GM23338 (cell line): ENCODE measurements at regions not wholly inside any gene's neighbourhood (a gene's known extent, or its start where the extent isn't known, plus 50 kb on each side); places are given as distances from the start of the nearest gene placed in this dataset.

Source experiments
- ATAC-seq: fragments of 200-7000 bp; cut with Tn5 transposase; 3 replicates; pipeline ENCODE4 v1.9.1; 2020
- DNase-seq: peaks from one replicate; pipeline ENCODE4 v3.0.0-alpha.2; 2015; ENCODE audit warnings: low spot score
- H2AFZ ChIP-seq: fragments of 200-600 bp; sonication (generic); 2 replicates; pipeline ENCODE4 v1.8.0; 2016; ENCODE audit warnings: antibody characterized with exemption, mild to moderate bottlenecking, moderate library complexity
- H3F3A ChIP-seq: fragments of 200-600 bp; sonication (generic); replicated peaks from 2 replicates; pipeline ENCODE4 v1.8.0; 2017; ENCODE audit warnings: antibody characterized with exemption, mixed run types, low read depth
- H3K27ac ChIP-seq: fragments of 200-600 bp; sonication (generic); 2 replicates; pipeline ENCODE4 v1.6.1; 2016; ENCODE audit warnings: low read depth
- H3K27me3 ChIP-seq: fragments of 200-600 bp; sonication (generic); 2 replicates; pipeline ENCODE4 v1.8.0; 2016; ENCODE audit warnings: mild to moderate bottlenecking, mixed run types, moderate library complexity; ENCODE audit not compliant: insufficient read depth
- H3K36me3 ChIP-seq: fragments of 200-600 bp; sonication (generic); 2 replicates; pipeline ENCODE4 v1.8.0; 2016; ENCODE audit warnings: mild to moderate bottlenecking; ENCODE audit not compliant: insufficient read depth
- H3K4me1 ChIP-seq: fragments of 200-600 bp; sonication (generic); 2 replicates; pipeline ENCODE4 v1.8.0; 2016; ENCODE audit warnings: mild to moderate bottlenecking, moderate library complexity; ENCODE audit not compliant: insufficient read depth
- H3K4me2 ChIP-seq: fragments of 200-600 bp; sonication (generic); 2 replicates; pipeline ENCODE4 v1.7.1; 2017; ENCODE audit warnings: mixed run types
- H3K4me3 ChIP-seq: fragments of 200-600 bp; sonication (generic); 2 replicates; pipeline ENCODE4 v1.6.1; 2016; ENCODE audit warnings: mixed run types
- H3K79me2 ChIP-seq: fragments of 200-600 bp; sonication (generic); replicated peaks from 2 replicates; pipeline ENCODE4 v1.8.0; 2017; ENCODE audit warnings: mild to moderate bottlenecking; ENCODE audit not compliant: insufficient read depth
- H3K9me2 ChIP-seq: fragments of 200-600 bp; sonication (generic); 2 replicates; pipeline ENCODE4 v1.8.0; 2017; ENCODE audit not compliant: insufficient read depth
- H4K20me1 ChIP-seq: fragments of 200-600 bp; sonication (generic); replicated peaks from 2 replicates; pipeline ENCODE4 v1.8.0; 2017; ENCODE audit warnings: mild to moderate bottlenecking; ENCODE audit not compliant: insufficient read depth
- H3K27ac Mint-ChIP-seq: 2 replicates; pipeline ENCODE4 v1.8.0; 2020; ENCODE audit warnings: inconsistent platforms, mild to moderate bottlenecking, moderate library complexity, mixed read lengths
- H3K27me3 Mint-ChIP-seq: 3 replicates; pipeline ENCODE4 v1.8.0; 2022; ENCODE audit warnings: low read depth, mild to moderate bottlenecking, moderate library complexity, mixed read lengths, inconsistent platforms; ENCODE audit not compliant: insufficient read depth, poor library complexity
- H3K36me3 Mint-ChIP-seq: 3 replicates; pipeline ENCODE4 v1.8.0; 2021; ENCODE audit warnings: low read depth, mild to moderate bottlenecking, inconsistent platforms, moderate library complexity, mixed read lengths
- H3K4me1 Mint-ChIP-seq: 3 replicates; pipeline ENCODE4 v1.8.0; 2020; ENCODE audit warnings: mild to moderate bottlenecking, inconsistent platforms, mixed read lengths
- H3K4me3 Mint-ChIP-seq: 3 replicates; pipeline ENCODE4 v1.8.0; 2021; ENCODE audit warnings: moderate library complexity, mild to moderate bottlenecking, inconsistent platforms, mixed read lengths
- H3K9me3 Mint-ChIP-seq: 3 replicates; pipeline ENCODE4 v1.8.0; 2020; ENCODE audit warnings: moderate library complexity, mild to moderate bottlenecking, inconsistent platforms, mixed read lengths
- CREB1 ChIP-seq: fragments of 250-450 bp; sonication (Bioruptor Pico); IDR thresholded peaks from 2 replicates; pipeline ENCODE4 v1.5.0; 2020; ENCODE audit warnings: low read depth, mild to moderate bottlenecking, moderate library complexity
- CTCF ChIP-seq, 2 experiments: fragments of 200-600 bp in 1 of 2; sonication (generic) in 1 of 2; conservative IDR thresholded peaks; 2 replicates each; pipeline versions ENCODE4 v1.5.1 to v1.6.1; 2016 to 2017; ENCODE audit warnings: antibody characterized with exemption in 2 of 2, low read depth in 2 of 2, mild to moderate bottlenecking in 2 of 2, moderate library complexity in 1 of 2
- ETS1 ChIP-seq: IDR thresholded peaks from 2 replicates; pipeline ENCODE4 v1.6.1; 2016; ENCODE audit warnings: antibody characterized with exemption
- EZH2 ChIP-seq: fragments of 200-600 bp; sonication (generic); IDR thresholded peaks from one replicate; pipeline ENCODE4 v1.8.0; 2017; ENCODE audit warnings: antibody characterized with exemption, mild to moderate bottlenecking, low read depth; ENCODE audit not compliant: unreplicated experiment
- EZH2phosphoT487 ChIP-seq: fragments of 200-600 bp; sonication (generic); IDR thresholded peaks from one replicate; pipeline ENCODE4 v1.8.1; 2018; ENCODE audit warnings: antibody characterized with exemption; ENCODE audit not compliant: unreplicated experiment
- JUNB ChIP-seq: IDR thresholded peaks from one replicate; pipeline ENCODE4 v1.6.1; 2016; ENCODE audit warnings: antibody characterized with exemption; ENCODE audit not compliant: unreplicated experiment
- NANOG ChIP-seq: IDR thresholded peaks from 2 replicates; pipeline ENCODE4 v1.6.1; 2016; ENCODE audit warnings: antibody characterized with exemption, borderline replicate concordance
- POLR2AphosphoS5 ChIP-seq: IDR thresholded peaks from 2 replicates; pipeline ENCODE4 v1.6.1; 2016; ENCODE audit warnings: antibody characterized with exemption, low read depth
- REST ChIP-seq: IDR thresholded peaks from one replicate; pipeline ENCODE4 v1.6.1; 2018; ENCODE audit warnings: antibody characterized with exemption; ENCODE audit not compliant: unreplicated experiment
- STAT1 ChIP-seq: IDR thresholded peaks from one replicate; pipeline ENCODE4 v1.6.1; 2016; ENCODE audit warnings: antibody characterized with exemption; ENCODE audit not compliant: unreplicated experiment
- ZNF114 ChIP-seq: fragments of 250-450 bp; sonication (Bioruptor Pico); IDR thresholded peaks from 2 replicates; pipeline ENCODE4 v1.5.0; 2020; ENCODE audit warnings: mild to moderate bottlenecking, moderate library complexity
- ZNF331 ChIP-seq: fragments of 250-450 bp; sonication (Bioruptor Pico); IDR thresholded peaks from 2 replicates; pipeline ENCODE4 v1.5.0; 2020; ENCODE audit warnings: low read depth, mild to moderate bottlenecking, moderate library complexity
- ZNF462 ChIP-seq: fragments of 250-450 bp; sonication (Bioruptor Pico); IDR thresholded peaks from 2 replicates; pipeline ENCODE4 v1.5.0; 2020; ENCODE audit warnings: mild to moderate bottlenecking, moderate library complexity

GRCh38 chr21:19048098-19048672 lies 644.6 kb upstream of the TMPRSS15 start:
- TF ChIP-seq STAT1, result no peak
- TF ChIP-seq REST, result no peak
- no peak for TF ChIP-seq ZNF331 (CRISPR knock-in tag)
- no peak for TF ChIP-seq ZNF462 (CRISPR knock-in tag)
- no peak for TF ChIP-seq JUNB
- TF ChIP-seq ETS1, result no peak
- TF ChIP-seq ZNF114 (CRISPR knock-in tag), result no peak
- TF ChIP-seq EZH2, result no peak
- TF ChIP-seq CTCF (conservative IDR thresholded peaks at IDR 0.05; ENCODE audit: low read depth in 2 of 2), result no peak
- no peak for TF ChIP-seq POLR2AphosphoS5
- no peak for TF ChIP-seq EZH2phosphoT487
- TF ChIP-seq CREB1 (CRISPR knock-in tag), result no peak
- TF ChIP-seq NANOG, result no peak
- Mint-ChIP-seq H3K4me1 (no peaks in the 10 kb centered on the region), H3K4me3 (no peak overlapping the region), H3K36me3 (0 out of 3 replicates have a peak, but pooled peaks cover 2% of the 10 kb centered on the region), H3K27me3 (peaks cover 2% of the 10 kb centered on the region), H3K9me3 (peaks cover 4% of the 10 kb centered on the region; the same call in 2 of the 3 replicates), H3K27ac (no peak overlapping the region)
- Histone ChIP-seq H3K4me1 (no peaks in the 10 kb centered on the region), H3K79me2 (no peaks in the 10 kb centered on the region), H4K20me1 (no peaks in the 10 kb centered on the region), H3K4me3 (no peak overlapping the region), H3K4me2 (no peak overlapping the region), H2AFZ (no peak overlapping the region), H3K27me3 (no peaks in the 10 kb centered on the region), H3K9me2 (no peaks in the 10 kb centered on the region), H3K36me3 (no peaks in the 10 kb centered on the region), H3K27ac (no peak overlapping the region), H3F3A (no peaks in the 10 kb centered on the region)
- ATAC-seq (no peak), DNase-seq (no peak)
